GM12875 (cell line): ENCODE measurements at regions not wholly inside any gene's neighbourhood (a gene's known extent, or its start where the extent isn't known, plus 50 kb on each side); places are given as distances from the start of the nearest gene placed in this dataset.

ENCODE experiments used
- H3K4me3 ChIP-seq: one replicate; pipeline ENCODE4 v1.5.1; 2011; ENCODE audit warnings: low read depth, low read length, control low read depth
- CTCF ChIP-seq: IDR thresholded peaks from 2 replicates; pipeline ENCODE4 v1.5.1; 2011; ENCODE audit warnings: low read depth, mild to moderate bottlenecking, control low read depth, inconsistent platforms, low read length, moderate library complexity, borderline replicate concordance; ENCODE audit not compliant: insufficient read depth

DNA sequence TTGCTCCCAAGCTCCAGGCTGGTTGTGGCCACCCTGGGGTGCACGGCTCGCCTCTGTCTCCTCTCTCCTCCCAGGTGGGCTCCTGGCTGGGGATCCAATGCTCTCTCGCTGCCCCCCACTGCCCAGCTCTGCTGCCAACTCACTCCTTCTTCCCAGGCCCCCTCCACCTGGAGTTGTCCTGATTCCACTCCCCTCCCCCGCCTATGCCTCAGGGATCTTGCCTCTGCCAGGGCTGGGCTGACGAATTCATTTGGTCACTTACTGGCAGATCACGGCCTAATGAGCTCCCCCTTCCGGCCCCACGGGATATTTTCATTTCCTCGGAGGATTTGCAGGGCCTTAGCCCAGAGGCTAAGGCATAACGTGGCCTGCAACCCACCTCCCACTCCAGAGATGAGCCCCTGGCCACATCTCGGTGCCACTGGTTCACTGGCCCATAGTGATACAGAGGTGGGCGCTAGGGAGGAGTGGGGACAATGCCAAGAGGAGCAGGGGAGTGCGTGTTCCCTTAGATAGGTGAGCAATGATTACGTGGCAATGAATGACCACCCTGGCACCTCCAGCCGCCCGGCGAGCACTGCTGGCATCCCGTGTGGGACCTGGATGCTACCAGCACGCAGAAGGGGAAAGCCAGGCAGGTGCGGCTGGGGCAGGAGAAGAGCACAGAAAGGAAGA is 344.6 kb upstream of the SHH start:
- 0 out of 2 replicates have a peak, but pooled peaks have one; percentile 23 for TF ChIP-seq CTCF
- H3K4me3 ChIP-seq = no peak overlapping the region

DNA sequence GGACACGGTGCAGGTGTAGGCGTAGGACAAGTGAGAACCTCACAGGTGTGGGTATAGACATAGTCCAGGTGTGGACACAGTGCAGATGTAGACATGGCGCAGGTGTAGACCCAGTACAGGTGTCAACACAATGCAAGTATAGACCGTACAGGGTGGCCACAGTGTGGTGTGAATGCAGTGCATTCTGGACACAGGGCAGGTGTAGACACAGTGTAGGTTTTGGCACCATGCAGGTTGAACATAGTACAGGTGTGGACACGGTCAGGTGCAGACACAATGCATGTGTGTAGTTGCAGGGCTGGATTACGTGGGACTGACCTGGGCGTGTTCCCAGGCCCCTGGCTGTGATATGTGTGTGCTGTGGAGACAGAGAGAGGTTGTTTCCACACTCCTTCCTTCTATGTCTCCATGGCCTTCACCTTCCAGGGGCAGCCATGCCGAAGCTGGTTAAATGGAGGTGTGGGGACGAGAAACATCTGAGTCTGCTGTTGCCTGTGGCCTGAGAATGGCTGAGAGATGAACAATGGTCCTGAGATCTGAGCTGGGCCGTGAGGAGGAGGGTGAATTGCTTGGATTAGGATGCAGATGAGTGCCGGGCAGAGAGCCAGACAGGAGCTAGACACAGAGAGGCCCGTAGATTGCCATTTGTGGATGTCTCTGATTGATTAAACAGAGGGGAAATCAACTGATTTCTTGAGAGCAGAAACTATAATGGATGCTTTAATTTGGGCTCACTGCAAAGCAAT is 343.9 kb upstream of the SHH start:
- no peak for TF ChIP-seq CTCF

DNA sequence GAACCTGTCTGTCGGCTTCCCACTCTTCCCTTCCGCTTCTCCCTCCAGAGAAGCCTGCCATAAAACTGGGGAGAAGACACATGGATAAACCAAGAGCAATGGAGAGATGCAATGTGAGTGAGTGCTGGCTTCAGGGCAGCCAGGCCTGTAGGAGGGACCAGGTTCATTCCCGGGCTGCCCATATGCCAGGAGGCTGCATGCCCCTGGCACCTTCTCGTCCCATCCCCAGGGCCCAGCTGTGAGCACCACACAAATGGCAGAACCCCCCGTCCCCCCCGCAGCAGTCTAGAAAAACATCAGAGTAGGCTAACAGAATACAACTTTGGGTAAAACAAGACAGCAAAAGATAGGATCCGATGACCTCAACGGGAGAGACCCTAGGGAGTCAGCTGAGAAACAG is 341.3 kb upstream of the SHH start:
- TF ChIP-seq CTCF = no peak
- no peak overlapping the region for H3K4me3 ChIP-seq

More for the DNA sequence above, 343.9 kb upstream of the SHH start:
- H3K4me3 ChIP-seq = no peak overlapping the region

- no peak overlapping the region for H3K4me3 ChIP-seq
- no peak for TF ChIP-seq CTCF
Observed at GRCh38 chr7:156152390-156152789, 340.1 kb upstream of the SHH start.

DNA sequence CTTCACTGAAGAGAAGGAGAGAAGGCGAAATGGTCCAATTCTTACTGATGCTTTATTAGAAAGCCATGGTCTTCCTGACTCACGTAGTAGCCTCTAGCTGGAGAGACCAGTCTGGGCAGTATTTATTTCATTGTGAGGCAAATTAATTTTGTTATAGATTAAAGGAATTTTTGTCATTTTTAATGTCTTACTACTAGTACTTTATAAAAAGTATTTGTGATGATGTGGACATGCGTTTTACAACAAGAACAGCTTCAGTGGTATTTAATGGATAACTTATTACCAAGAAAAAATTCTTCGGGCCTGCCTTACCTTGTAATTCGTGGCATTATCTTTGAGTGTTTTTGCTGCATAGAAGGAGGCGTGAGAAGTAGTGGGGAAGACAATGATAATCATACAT is 339.4 kb upstream of the SHH start:
- H3K4me3 ChIP-seq = no peak overlapping the region
- TF ChIP-seq CTCF = no peak

DNA sequence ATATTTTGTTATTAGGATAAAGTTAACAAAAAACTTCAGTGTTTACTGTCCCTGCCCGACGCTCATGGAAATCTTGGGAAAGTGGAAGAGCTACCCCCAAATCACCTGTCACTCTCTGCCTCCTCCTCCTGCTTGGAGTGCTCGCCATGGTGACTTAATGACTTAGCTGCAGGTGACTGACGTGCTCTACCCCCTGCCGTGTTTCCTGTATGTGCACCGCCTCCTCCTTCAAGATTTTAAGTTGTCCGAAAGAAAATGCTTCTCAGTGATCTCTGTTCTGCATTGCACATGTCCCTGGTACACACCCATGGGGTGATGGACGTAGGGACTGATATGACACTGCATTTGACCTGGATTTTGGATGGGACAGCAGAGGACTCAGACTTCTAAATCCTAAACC is 338.8 kb upstream of the SHH start:
- no peak for TF ChIP-seq CTCF
- no peak overlapping the region for H3K4me3 ChIP-seq

- no peak overlapping the region for H3K4me3 ChIP-seq
- no peak for TF ChIP-seq CTCF
Observed at GRCh38 chr7:156148995-156149394, 336.7 kb upstream of the SHH start.
